Liver (tissue), 8 donors: ENCODE measurements at regions not wholly inside any gene's neighbourhood (a gene's known extent, or its start where the extent isn't known, plus 50 kb on each side); places are given as distances from the start of the nearest gene placed in this dataset.

ENCODE experiments used
- DNase-seq: peaks from one replicate; pipeline ENCODE4 v3.0.0-alpha.2; 2017; ENCODE audit warnings: low spot score
- H3K27ac ChIP-seq, 2 donors: one replicate each; pipeline ENCODE4 v1.7.0; 2013; ENCODE audit warnings: inconsistent platforms in 2 of 2, low read length in 2 of 2, control low read depth in 1 of 2, low read depth in 1 of 2, mild to moderate bottlenecking in 1 of 2
- H3K27me3 ChIP-seq, 4 donors: one replicate each; pipeline versions ENCODE4 v1.6.1 to v1.7.0; 2013; ENCODE audit warnings: low read length in 3 of 4, inconsistent platforms in 1 of 4, mild to moderate bottlenecking in 1 of 4, moderate library complexity in 1 of 4; ENCODE audit not compliant: control insufficient read depth in 4 of 4, insufficient read depth in 4 of 4
- H3K36me3 ChIP-seq, 4 donors: one replicate each; pipeline versions ENCODE4 v1.6.1 to v1.7.0; 2013; ENCODE audit warnings: low read length in 3 of 4, mild to moderate bottlenecking in 3 of 4, low read depth in 1 of 4, moderate library complexity in 1 of 4; ENCODE audit not compliant: control insufficient read depth in 4 of 4, insufficient read depth in 3 of 4
- H3K4me1 ChIP-seq, 4 donors: one replicate each; pipeline versions ENCODE4 v1.6.1 to v1.7.0; 2013; ENCODE audit warnings: low read length in 3 of 4, mild to moderate bottlenecking in 3 of 4, moderate library complexity in 1 of 4; ENCODE audit not compliant: control insufficient read depth in 4 of 4, insufficient read depth in 4 of 4
- H3K4me3 ChIP-seq, 3 donors: one replicate each; pipeline versions ENCODE4 v1.6.1 to v1.7.0; 2013; ENCODE audit warnings: low read length in 3 of 3, control low read depth in 1 of 3, low read depth in 1 of 3, mild to moderate bottlenecking in 1 of 3
- H3K9ac ChIP-seq, 2 donors: one replicate each; pipeline ENCODE4 v1.7.0; 2013; ENCODE audit warnings: low read length in 2 of 2, mild to moderate bottlenecking in 2 of 2, moderate library complexity in 2 of 2, control low read depth in 1 of 2, low read depth in 1 of 2
- H3K9me3 ChIP-seq, 4 donors: one replicate each; pipeline versions ENCODE4 v1.6.1 to v1.7.0; 2013; ENCODE audit warnings: low read length in 3 of 4; ENCODE audit not compliant: control insufficient read depth in 4 of 4
- EGR1 ChIP-seq, 2 donors: IDR thresholded peaks; 2 replicates each; pipeline ENCODE4 v1.6.1; 2016 to 2018; ENCODE audit warnings: antibody characterized with exemption in 2 of 2, low read depth in 2 of 2
- FOXA1 ChIP-seq: IDR thresholded peaks from 2 replicates; pipeline ENCODE4 v1.6.1; 2016; ENCODE audit warnings: antibody characterized with exemption
- FOXA2 ChIP-seq: IDR thresholded peaks from 2 replicates; pipeline ENCODE4 v1.6.1; 2016; ENCODE audit warnings: antibody characterized with exemption
- GABPA ChIP-seq, 2 donors: IDR thresholded peaks in 1 of 2; conservative IDR thresholded peaks in 1 of 2; 2 replicates each; pipeline ENCODE4 v1.6.1; 2016; ENCODE audit warnings: antibody characterized with exemption in 2 of 2, mild to moderate bottlenecking in 1 of 2, moderate library complexity in 1 of 2
- HNF4A ChIP-seq, 2 donors: conservative IDR thresholded peaks; 2 replicates each; pipeline ENCODE4 v1.6.1; 2016; ENCODE audit warnings: antibody characterized with exemption in 2 of 2, mild to moderate bottlenecking in 2 of 2
- HNF4G ChIP-seq: IDR thresholded peaks from 2 replicates; pipeline ENCODE4 v1.6.1; 2016; ENCODE audit warnings: antibody characterized with exemption
- JUND ChIP-seq, 2 donors: IDR thresholded peaks; 2 replicates each; pipeline ENCODE4 v1.6.1; 2016; ENCODE audit warnings: antibody characterized with exemption in 2 of 2
- MAX ChIP-seq: IDR thresholded peaks from 2 replicates; pipeline ENCODE4 v1.6.1; 2016; ENCODE audit warnings: antibody characterized with exemption
- NR2F2 ChIP-seq: IDR thresholded peaks from 2 replicates; pipeline ENCODE4 v1.6.1; 2016; ENCODE audit warnings: antibody characterized with exemption
- RAD21 ChIP-seq, 2 donors: IDR thresholded peaks; 2 replicates each; pipeline ENCODE4 v1.6.1; 2016; ENCODE audit warnings: antibody characterized with exemption in 2 of 2, mild to moderate bottlenecking in 2 of 2
- RXRA ChIP-seq, 2 donors: IDR thresholded peaks; 2 replicates each; pipeline ENCODE4 v1.6.1; 2017 to 2018; ENCODE audit warnings: antibody characterized with exemption in 2 of 2, mild to moderate bottlenecking in 1 of 2
- SP1 ChIP-seq: IDR thresholded peaks from 2 replicates; pipeline ENCODE4 v1.6.1; 2018; ENCODE audit warnings: antibody characterized with exemption, mild to moderate bottlenecking
- TAF1 ChIP-seq: conservative IDR thresholded peaks from 2 replicates; pipeline ENCODE4 v1.6.1; 2016; ENCODE audit warnings: antibody characterized with exemption, mild to moderate bottlenecking
- YY1 ChIP-seq: IDR thresholded peaks from 2 replicates; pipeline ENCODE4 v1.6.1; 2016; ENCODE audit warnings: antibody characterized with exemption, mild to moderate bottlenecking
- WGBS: extraction: QIAGEN DNeasy Blood & Tissue Kit; methylation state at CpG from one replicate; pipeline ENCODE4 v1.1.7; 2013; 5-methylcytosine and 5-hydroxymethylcytosine counted together
- TF ChIP-seq, protein P1 (sequence below): fragments of 150-350 bp; IDR thresholded peaks from 2 replicates; pipeline ENCODE4 v1.5.1; 2017; ENCODE audit warnings: improper control_type of control experiment, low read depth, low read length; ENCODE audit not compliant: missing input control
- TF ChIP-seq, protein P2 (sequence below): IDR thresholded peaks from 2 replicates; pipeline ENCODE4 v1.6.1; 2016; ENCODE audit warnings: antibody characterized with exemption
- TF ChIP-seq, protein P3 (sequence below): IDR thresholded peaks from 2 replicates; pipeline ENCODE4 v1.6.1; 2016; ENCODE audit warnings: antibody characterized with exemption
- donor health status: healthy.
- donor health status: healthy.
- donor health status: healthy.
- donor health status: healthy.
- donor health status: healthy.

DNA sequence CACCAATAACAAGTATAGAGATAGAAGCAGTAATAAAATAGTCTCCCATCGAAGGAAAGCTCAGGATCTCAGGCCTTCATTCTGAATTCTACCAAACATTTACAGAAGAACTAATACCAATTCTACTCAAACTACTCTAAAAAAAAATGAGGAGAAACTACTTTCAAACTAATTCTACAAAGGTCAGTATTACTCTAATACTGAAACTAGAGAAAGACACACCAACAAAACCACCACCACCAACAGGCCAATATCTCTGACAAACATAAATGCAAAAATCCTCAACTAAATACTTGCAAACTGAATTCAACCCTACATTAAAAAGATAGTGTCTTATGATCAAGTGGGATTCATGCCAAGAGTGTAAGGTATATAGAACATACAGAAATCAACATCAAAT is 1078.4 kb downstream of the KCNT2 start:
- DNase-seq, result no peak
- Histone ChIP-seq H3K9ac (no peak overlapping the region), H3K27ac (no peak overlapping the region), H3K4me1 (no peaks in the 10 kb centered on the region), H3K36me3 (no peaks in the 10 kb centered on the region), H3K4me3 (no peak overlapping the region), H3K27me3 (no peaks in the 10 kb centered on the region), H3K9me3 (no peaks in the 10 kb centered on the region)
- no peak for TF ChIP-seq GABPA (IDR thresholded peaks at IDR 0.05 in 1 of 2, conservative IDR thresholded peaks at IDR 0.05 in 1 of 2)
- no peak for TF ChIP-seq JUND (IDR thresholded peaks at IDR 0.05)
- TF ChIP-seq NR2F2, result no peak
- TF ChIP-seq RAD21 (IDR thresholded peaks at IDR 0.05), result no peak
- TF ChIP-seq YY1, result no peak
- TF ChIP-seq HNF4G, result no peak
- TF ChIP-seq, protein P1, sequence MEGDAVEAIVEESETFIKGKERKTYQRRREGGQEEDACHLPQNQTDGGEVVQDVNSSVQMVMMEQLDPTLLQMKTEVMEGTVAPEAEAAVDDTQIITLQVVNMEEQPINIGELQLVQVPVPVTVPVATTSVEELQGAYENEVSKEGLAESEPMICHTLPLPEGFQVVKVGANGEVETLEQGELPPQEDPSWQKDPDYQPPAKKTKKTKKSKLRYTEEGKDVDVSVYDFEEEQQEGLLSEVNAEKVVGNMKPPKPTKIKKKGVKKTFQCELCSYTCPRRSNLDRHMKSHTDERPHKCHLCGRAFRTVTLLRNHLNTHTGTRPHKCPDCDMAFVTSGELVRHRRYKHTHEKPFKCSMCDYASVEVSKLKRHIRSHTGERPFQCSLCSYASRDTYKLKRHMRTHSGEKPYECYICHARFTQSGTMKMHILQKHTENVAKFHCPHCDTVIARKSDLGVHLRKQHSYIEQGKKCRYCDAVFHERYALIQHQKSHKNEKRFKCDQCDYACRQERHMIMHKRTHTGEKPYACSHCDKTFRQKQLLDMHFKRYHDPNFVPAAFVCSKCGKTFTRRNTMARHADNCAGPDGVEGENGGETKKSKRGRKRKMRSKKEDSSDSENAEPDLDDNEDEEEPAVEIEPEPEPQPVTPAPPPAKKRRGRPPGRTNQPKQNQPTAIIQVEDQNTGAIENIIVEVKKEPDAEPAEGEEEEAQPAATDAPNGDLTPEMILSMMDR, result no peak
- TF ChIP-seq, protein P2, sequence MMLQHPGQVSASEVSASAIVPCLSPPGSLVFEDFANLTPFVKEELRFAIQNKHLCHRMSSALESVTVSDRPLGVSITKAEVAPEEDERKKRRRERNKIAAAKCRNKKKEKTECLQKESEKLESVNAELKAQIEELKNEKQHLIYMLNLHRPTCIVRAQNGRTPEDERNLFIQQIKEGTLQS, result no peak
- no peak for TF ChIP-seq EGR1 (IDR thresholded peaks at IDR 0.05; ENCODE audit: low read depth in 2 of 2)
- no peak for TF ChIP-seq MAX
- 64% methylated on average over 1 of the region's 1 CpG for WGBS

DNA sequence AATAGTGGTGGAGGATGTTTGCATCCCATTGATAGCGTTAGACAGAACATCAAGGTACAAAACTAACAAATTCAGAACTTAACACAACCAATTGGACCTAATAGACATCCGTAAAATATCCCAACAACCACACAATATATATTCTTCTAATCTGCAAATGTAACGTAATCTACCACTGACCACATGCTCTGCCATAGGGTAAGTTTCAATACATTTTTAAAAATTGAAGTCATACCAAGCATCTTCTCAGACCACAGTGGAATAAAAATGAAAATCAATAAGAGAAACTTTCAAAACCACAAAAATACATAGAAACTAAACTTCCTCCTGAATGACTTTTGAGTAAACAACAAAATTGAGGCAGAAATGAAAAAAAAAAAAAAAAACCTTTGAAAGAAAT is 1087.5 kb downstream of the KCNT2 start:
- Histone ChIP-seq H3K9ac (no peak overlapping the region), H3K9me3 (no peaks in the 10 kb centered on the region), H3K27me3 (no peaks in the 10 kb centered on the region), H3K4me1 (no peaks in the 10 kb centered on the region), H3K27ac (no peak overlapping the region), H3K36me3 (no peaks in the 10 kb centered on the region), H3K4me3 (no peak overlapping the region)
- no peak for DNase-seq
- TF ChIP-seq, protein P2, result no peak
- TF ChIP-seq FOXA2 (no peak), GABPA (IDR thresholded peaks at IDR 0.05 in 1 of 2, conservative IDR thresholded peaks at IDR 0.05 in 1 of 2) (no peak), HNF4G (no peak), FOXA1 (no peak), TAF1 (no peak), SP1 (no peak), RXRA (IDR thresholded peaks at IDR 0.05) (no peak), MAX (no peak), HNF4A (conservative IDR thresholded peaks at IDR 0.05) (no peak), EGR1 (IDR thresholded peaks at IDR 0.05; ENCODE audit: low read depth in 2 of 2) (no peak), JUND (IDR thresholded peaks at IDR 0.05) (no peak), YY1 (no peak), NR2F2 (no peak), RAD21 (IDR thresholded peaks at IDR 0.05) (no peak)
- TF ChIP-seq, protein P3, sequence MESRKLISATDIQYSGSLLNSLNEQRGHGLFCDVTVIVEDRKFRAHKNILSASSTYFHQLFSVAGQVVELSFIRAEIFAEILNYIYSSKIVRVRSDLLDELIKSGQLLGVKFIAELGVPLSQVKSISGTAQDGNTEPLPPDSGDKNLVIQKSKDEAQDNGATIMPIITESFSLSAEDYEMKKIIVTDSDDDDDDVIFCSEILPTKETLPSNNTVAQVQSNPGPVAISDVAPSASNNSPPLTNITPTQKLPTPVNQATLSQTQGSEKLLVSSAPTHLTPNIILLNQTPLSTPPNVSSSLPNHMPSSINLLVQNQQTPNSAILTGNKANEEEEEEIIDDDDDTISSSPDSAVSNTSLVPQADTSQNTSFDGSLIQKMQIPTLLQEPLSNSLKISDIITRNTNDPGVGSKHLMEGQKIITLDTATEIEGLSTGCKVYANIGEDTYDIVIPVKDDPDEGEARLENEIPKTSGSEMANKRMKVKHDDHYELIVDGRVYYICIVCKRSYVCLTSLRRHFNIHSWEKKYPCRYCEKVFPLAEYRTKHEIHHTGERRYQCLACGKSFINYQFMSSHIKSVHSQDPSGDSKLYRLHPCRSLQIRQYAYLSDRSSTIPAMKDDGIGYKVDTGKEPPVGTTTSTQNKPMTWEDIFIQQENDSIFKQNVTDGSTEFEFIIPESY, result no peak
- TF ChIP-seq, protein P1, result no peak
- WGBS, result 71% methylated on average over 3 of the region's 3 CpGs
